Astrocyte of the cerebellum (primary cell): ENCODE measurements at regions not wholly inside any gene's neighbourhood (a gene's known extent, or its start where the extent isn't known, plus 50 kb on each side); places are given as distances from the start of the nearest gene placed in this dataset.
"Not testable (repeated sequence)": the region's sequence is repeated elsewhere in the genome, so short reads cannot be mapped to it uniquely, and the experiment has no call there.

Experiments
- DNase-seq: peaks from one replicate; pipeline ENCODE4 v3.0.0-alpha.2; 2011; ENCODE audit warnings: low read depth
- H3K4me3 ChIP-seq: 2 replicates; pipeline ENCODE4 v1.5.1; 2011; ENCODE audit warnings: mild to moderate bottlenecking, low read depth, low read length, moderate library complexity
- CTCF ChIP-seq: IDR thresholded peaks from 2 replicates; pipeline ENCODE4 v1.5.1; 2012; ENCODE audit warnings: low read length, low read depth, moderate library complexity, mild to moderate bottlenecking; ENCODE audit errors: missing control alignments
- in situ Hi-C: cut with HindIII; loops from 2 replicates; pipeline ENCODE4 v1.10.0; 2017; ENCODE audit warnings: low sequenced_read_pairs

- no peak overlapping the region for H3K4me3 ChIP-seq
- in situ Hi-C loops: loop anchor here (25.0 kb wide), 1 partner anchor 205 kb away; the partner anchor contains the start of gene PLS3
These were observed 68.0 kb downstream of the LUZP4 start for GRCh38 chrX:115357326-115358120.

GRCh38 chrX:115359508-115359907 is 70.0 kb downstream of the LUZP4 start:
- not testable (repeated sequence) for H3K4me3 ChIP-seq, DNase-seq
- in situ Hi-C loops: loop anchor here (25.0 kb wide), 1 partner anchor 203 kb away; the partner anchor contains the start of gene PLS3

More at GRCh38 chrX:115357326-115358120, 68.0 kb downstream of the LUZP4 start:
- no peak for TF ChIP-seq CTCF
- DNase-seq: no peak

GRCh38 chrX:115360220-115360781 is 70.8 kb downstream of the LUZP4 start:
- TF ChIP-seq CTCF: no peak
- in situ Hi-C loops: loop anchor here (25.0 kb wide), 1 partner anchor 202 kb away; the partner anchor contains the start of gene PLS3
- H3K4me3 ChIP-seq: no peak overlapping the region
- no peak for DNase-seq

GRCh38 chrX:115362334-115363095 is 73.0 kb downstream of the LUZP4 start:
- in situ Hi-C loops: loop anchor here (25.0 kb wide), 1 partner anchor 200 kb away; the partner anchor contains the start of gene PLS3
- H3K4me3 ChIP-seq: no peak overlapping the region
- peak; percentile 62 for TF ChIP-seq CTCF
- DNase-seq: peak; percentile 81

- no peak overlapping the region for H3K4me3 ChIP-seq
- TF ChIP-seq CTCF: no peak
- no peak for DNase-seq
- in situ Hi-C loops: loop anchor here (25.0 kb wide), 1 partner anchor 199 kb away; the partner anchor contains the start of gene PLS3
These were observed 73.9 kb downstream of the LUZP4 start for GRCh38 chrX:115363372-115363771.

- no peak for TF ChIP-seq CTCF
- no peak for DNase-seq
- no peak overlapping the region for H3K4me3 ChIP-seq
- in situ Hi-C loops: loop anchor here (25.0 kb wide), 1 partner anchor 198 kb away; the partner anchor contains the start of gene PLS3
These were observed 74.4 kb downstream of the LUZP4 start for GRCh38 chrX:115363897-115364296.
